ENCODE measurements at regions not wholly inside any gene's neighbourhood (a gene's known extent, or its start where the extent isn't known, plus 50 kb on each side); places are given as distances from the start of the nearest gene placed in this dataset.

- H3K4me1 ChIP-seq: no peaks in the 10 kb centered on the region
Measured at GRCh38 chr15:91431041-91431715, 331.1 kb downstream of the SV2B start.

GRCh38 chr15:91435113-91435512, 335.1 kb downstream of the SV2B start:
- Mint-ChIP-seq H3K27me3 (ENCODE audit: insufficient read depth, low read depth) (no peaks in the 10 kb centered on the region), H3K4me3 (no peak overlapping the region), H3K4me1 (no peaks in the 10 kb centered on the region), H3K36me3 (no peaks in the 10 kb centered on the region), H3K9me3 (peaks cover under 1% of the 10 kb centered on the region), H3K27ac (no peak overlapping the region)
- TF ChIP-seq EZH2 (IDR thresholded peaks at IDR 0.05) (no peak), CTCF (IDR thresholded peaks at IDR 0.05) (no peak), EZH2phosphoT487 (IDR thresholded peaks at IDR 0.05) (no peak)
- Histone ChIP-seq H3K27me3 (no peaks in the 10 kb centered on the region), H2AFZ (replicated peaks) (no peak overlapping the region), H3K27ac (no peak overlapping the region), H3K4me3 (no peak overlapping the region), H3K9ac (no peak overlapping the region), H3K79me2 (ENCODE audit: low read depth) (no peaks in the 10 kb centered on the region), H3K4me2 (no peak overlapping the region), H3K9me3 (ENCODE audit: low read depth) (no peaks in the 10 kb centered on the region), H4K20me1 (ENCODE audit: low read depth) (no peaks in the 10 kb centered on the region), H3K4me1 (no peaks in the 10 kb centered on the region), H3K36me3 (no peaks in the 10 kb centered on the region), H3F3A (ENCODE audit: low read depth) (no peaks in the 10 kb centered on the region)
- no peak for DNase-seq (ENCODE audit: low spot score)

More at GRCh38 chr15:91431041-91431715, 331.1 kb downstream of the SV2B start:
- Histone ChIP-seq H3K36me3 (no peaks in the 10 kb centered on the region), H3K4me2 (no peak overlapping the region), H4K20me1 (ENCODE audit: low read depth) (no peaks in the 10 kb centered on the region), H3K27ac (no peak overlapping the region), H3K79me2 (ENCODE audit: low read depth) (no peaks in the 10 kb centered on the region), H3F3A (ENCODE audit: low read depth) (no peaks in the 10 kb centered on the region), H3K9ac (no peak overlapping the region), H3K4me3 (no peak overlapping the region), H3K27me3 (no peaks in the 10 kb centered on the region), H2AFZ (replicated peaks) (no peak overlapping the region), H3K9me3 (ENCODE audit: low read depth) (no peaks in the 10 kb centered on the region)
- DNase-seq (ENCODE audit: low spot score): no peak
- TF ChIP-seq EZH2phosphoT487 (IDR thresholded peaks at IDR 0.05) (no peak), EZH2 (IDR thresholded peaks at IDR 0.05) (no peak), CTCF (IDR thresholded peaks at IDR 0.05) (no peak)
- Mint-ChIP-seq H3K27ac (no peak overlapping the region), H3K36me3 (no peaks in the 10 kb centered on the region), H3K9me3 (no peaks in the 10 kb centered on the region), H3K27me3 (ENCODE audit: insufficient read depth, low read depth) (no peaks in the 10 kb centered on the region), H3K4me1 (no peaks in the 10 kb centered on the region), H3K4me3 (no peak overlapping the region)

GRCh38 chr15:91444656-91445055, 344.6 kb downstream of the SV2B start:
- H3K27ac ChIP-seq: no peak overlapping the region
- Mint-ChIP-seq H3K4me1 (peaks cover 6% of the 10 kb centered on the region), H3K36me3 (no peaks in the 10 kb centered on the region), H3K27ac (no peak overlapping the region), H3K27me3 (ENCODE audit: insufficient read depth, low read depth) (no peaks in the 10 kb centered on the region), H3K9me3 (peaks cover 8% of the 10 kb centered on the region), H3K4me3 (no peak overlapping the region)
- H4K20me1 ChIP-seq (ENCODE audit: low read depth): no peaks in the 10 kb centered on the region
- no peak overlapping the region for H2AFZ ChIP-seq (replicated peaks)
- H3K79me2 ChIP-seq (ENCODE audit: low read depth): no peaks in the 10 kb centered on the region
- no peaks in the 10 kb centered on the region for H3K4me1 ChIP-seq
- H3K4me3 ChIP-seq: no peak overlapping the region
- no peak for TF ChIP-seq CTCF (IDR thresholded peaks at IDR 0.05)
- no peak for TF ChIP-seq EZH2 (IDR thresholded peaks at IDR 0.05)
- TF ChIP-seq EZH2phosphoT487 (IDR thresholded peaks at IDR 0.05): no peak
- H3K9me3 ChIP-seq (ENCODE audit: low read depth): no peaks in the 10 kb centered on the region
- H3K27me3 ChIP-seq: no peaks in the 10 kb centered on the region
- no peaks in the 10 kb centered on the region for H3K36me3 ChIP-seq
- DNase-seq (ENCODE audit: low spot score): no peak
- H3K9ac ChIP-seq: no peak overlapping the region
- no peaks in the 10 kb centered on the region for H3F3A ChIP-seq (ENCODE audit: low read depth)
- no peak overlapping the region for H3K4me2 ChIP-seq

Data from neural progenitor cell (in vitro differentiated cells).